ENCODE measurements at regions not wholly inside any gene's neighbourhood (a gene's known extent, or its start where the extent isn't known, plus 50 kb on each side); places are given as distances from the start of the nearest gene placed in this dataset.
"Not testable (repeated sequence)": the region's sequence is repeated elsewhere in the genome, so short reads cannot be mapped to it uniquely, and the experiment has no call there.

GRCh38 chr22:22822553-22822952 is 65.1 kb upstream of the IGLL5 start:
- not testable (repeated sequence) for TF ChIP-seq CTCF, POLR2A (IDR thresholded peaks at IDR 0.05)
